HCT116 (cell line): ENCODE measurements at regions not wholly inside any gene's neighbourhood (a gene's known extent, or its start where the extent isn't known, plus 50 kb on each side); places are given as distances from the start of the nearest gene placed in this dataset.

ENCODE experiments used
- ATAC-seq: fragments of 200-7000 bp; cut with Tn5 transposase; 2 replicates; pipeline ENCODE4 v1.9.1; 2020; ENCODE audit warnings: mild to moderate bottlenecking, moderate library complexity
- BruUV-seq: library from RNA; stranded (reverse); fragments of 400-500 nt; replicated peaks from 2 replicates; lab custom pipeline; 2021; lab: Mats Ljungman, UMichigan
- CTCF ChIA-PET: fragments of 300-600 bp; sonication (Branson Sonifier 250); formaldehyde crosslinking; loops from one replicate; lab custom pipeline; 2021; ENCODE audit warnings: antibody characterized with exemption; lab: Charles Lee
- POLR2A ChIA-PET: fragments of 300-600, 350-600 bp; sonication (Branson Sonifier 250); formaldehyde crosslinking; loops from one replicate; lab custom pipeline; 2021; ENCODE audit warnings: antibody characterized with exemption; lab: Charles Lee
- RAD21 ChIA-PET, 2 experiments: fragments of 300-600 bp; sonication (Branson Sonifier 250); formaldehyde crosslinking; loops; one replicate each; lab custom pipeline; 2023; ENCODE audit warnings: low total read pairs in 2 of 2; ENCODE audit not compliant: uncharacterized antibody in 2 of 2, unreplicated experiment in 2 of 2, low non-redundant PET in 1 of 2; lab: Charles Lee
- DNase-seq: peaks from one replicate; pipeline ENCODE4 v3.0.0-alpha.2; 2010; ENCODE audit warnings: low read depth, low spot score
- H2AFZ ChIP-seq: fragments of 200-600 bp; shearing (Covaris generic), sonication (generic); 2 replicates; pipeline ENCODE4 v1.6.1; 2017; ENCODE audit warnings: low read depth, mixed run types, mixed read lengths, antibody characterized with exemption, low read length; ENCODE audit not compliant: poor library complexity, severe bottlenecking
- H3K27ac ChIP-seq: 2 replicates; pipeline ENCODE4 v1.5.1; 2012; ENCODE audit warnings: low read depth, low read length
- H3K27me3 ChIP-seq: fragments of 200-600 bp; sonication (generic); 2 replicates; pipeline ENCODE4 v1.6.1; 2016; ENCODE audit warnings: mixed run types, low read length, mixed read lengths; ENCODE audit not compliant: insufficient read depth
- H3K36me3 ChIP-seq, 2 experiments: fragments of 200-500 bp in 1 of 2; fragments of 200-600 bp in 1 of 2; sonication (Bioruptor generic) in 1 of 2; sonication (generic) in 1 of 2; 2 replicates each; pipeline versions ENCODE4 v1.5.1 to v1.6.1; 2014 to 2016; ENCODE audit warnings: low read length in 2 of 2, inconsistent platforms in 1 of 2, mixed read lengths in 1 of 2, mixed run types in 1 of 2; ENCODE audit not compliant: insufficient read depth in 2 of 2, control insufficient read depth in 1 of 2
- H3K4me1 ChIP-seq, 2 experiments: fragments of 200-600 bp in 1 of 2; sonication (generic) in 1 of 2; 2 replicates each; pipeline versions ENCODE4 v1.5.1 to v1.6.1; 2012 to 2017; ENCODE audit warnings: low read length in 2 of 2, inconsistent platforms in 1 of 2, mild to moderate bottlenecking in 1 of 2, mixed read lengths in 1 of 2, mixed run types in 1 of 2, moderate library complexity in 1 of 2; ENCODE audit not compliant: insufficient read depth in 2 of 2, control insufficient read depth in 1 of 2
- H3K4me2 ChIP-seq: fragments of 200-600 bp; sonication (generic); 2 replicates; pipeline ENCODE4 v1.6.1; 2017; ENCODE audit warnings: mixed run types, low read length, mixed read lengths
- H3K4me3 ChIP-seq, 2 experiments: fragments of 200-600 bp in 1 of 2; sonication (generic) in 1 of 2; replicated peaks in 1 of 2; 2 replicates each; pipeline ENCODE4 v1.5.1; 2011 to 2016; ENCODE audit warnings: low read length in 2 of 2, control low read depth in 1 of 2, low read depth in 1 of 2, mild to moderate bottlenecking in 1 of 2, mixed read lengths in 1 of 2, mixed run types in 1 of 2
- H3K79me2 ChIP-seq: fragments of 200-600 bp; sonication (generic); 2 replicates; pipeline ENCODE4 v1.6.1; 2017; ENCODE audit warnings: mild to moderate bottlenecking, mixed run types, low read length, moderate library complexity, mixed read lengths; ENCODE audit not compliant: insufficient read depth
- H3K9ac ChIP-seq: fragments of 200-600 bp; sonication (generic); 2 replicates; pipeline ENCODE4 v1.6.1; 2016; ENCODE audit warnings: low read length, mixed read lengths
- H3K9me2 ChIP-seq: fragments of 200-600 bp; sonication (generic), shearing (Covaris generic); 2 replicates; pipeline ENCODE4 v1.6.1; 2017; ENCODE audit warnings: mixed run types, mild to moderate bottlenecking, moderate library complexity; ENCODE audit not compliant: insufficient read depth
- H3K9me3 ChIP-seq, 2 experiments: fragments of 200-500 bp in 1 of 2; fragments of 200-600 bp in 1 of 2; sonication (Bioruptor generic) in 1 of 2; sonication (generic) in 1 of 2; 2 replicates each; pipeline ENCODE4 v1.6.1; 2014 to 2017; ENCODE audit warnings: low read length in 2 of 2, mixed read lengths in 2 of 2, inconsistent platforms in 1 of 2, low read depth in 1 of 2, mild to moderate bottlenecking in 1 of 2, mixed run types in 1 of 2, moderate library complexity in 1 of 2; ENCODE audit not compliant: control insufficient read depth in 1 of 2, insufficient read depth in 1 of 2
- H4K20me1 ChIP-seq: fragments of 200-600 bp; sonication (generic), shearing (Covaris generic); 2 replicates; pipeline ENCODE4 v1.6.1; 2017; ENCODE audit warnings: mixed run types, mild to moderate bottlenecking, moderate library complexity; ENCODE audit not compliant: insufficient read depth
- CTCF ChIP-seq, 3 experiments: fragments of 200-600 bp in 1 of 3; sonication (generic) in 1 of 3; IDR thresholded peaks in 2 of 3; conservative IDR thresholded peaks in 1 of 3; 2 replicates each; pipeline ENCODE4 v1.5.1; 2012 to 2017; ENCODE audit warnings: low read depth in 2 of 3, low read length in 2 of 3, antibody characterized with exemption in 1 of 3, borderline replicate concordance in 1 of 3, control low read depth in 1 of 3, mild to moderate bottlenecking in 1 of 3, mixed read lengths in 1 of 3, mixed run types in 1 of 3, moderate library complexity in 1 of 3; ENCODE audit not compliant: insufficient read depth in 1 of 3
- EGR1 ChIP-seq: IDR thresholded peaks from 2 replicates; pipeline ENCODE4 v1.6.1; 2012; ENCODE audit warnings: low read depth
- ELF1 ChIP-seq: IDR thresholded peaks from 2 replicates; pipeline ENCODE4 v1.6.1; 2012; ENCODE audit warnings: low read depth, borderline replicate concordance
- EZH2 ChIP-seq: fragments of 200-600 bp; sonication (generic); IDR thresholded peaks from 2 replicates; pipeline ENCODE4 v1.6.1; 2017; ENCODE audit warnings: antibody characterized with exemption, mixed run types
- POLR2A ChIP-seq: IDR thresholded peaks from 2 replicates; pipeline ENCODE4 v1.7.0; 2011; ENCODE audit warnings: borderline replicate concordance; ENCODE audit not compliant: insufficient read depth, insufficient read length; ENCODE audit errors: extremely low read depth
- REST ChIP-seq: IDR thresholded peaks from 2 replicates; pipeline ENCODE4 v1.6.1; 2012; ENCODE audit warnings: low read depth
- SP1 ChIP-seq: IDR thresholded peaks from 2 replicates; pipeline ENCODE4 v1.6.1; 2012; ENCODE audit warnings: low read depth
- TCF7L2 ChIP-seq: IDR thresholded peaks from 2 replicates; pipeline ENCODE4 v1.7.0; 2011; ENCODE audit warnings: borderline replicate concordance, inconsistent platforms; ENCODE audit not compliant: insufficient read depth, insufficient read length; ENCODE audit errors: extremely low read depth
- YY1 ChIP-seq: IDR thresholded peaks from 2 replicates; pipeline ENCODE4 v1.6.1; 2011; ENCODE audit warnings: low read length, low read depth, moderate library complexity, mild to moderate bottlenecking; ENCODE audit not compliant: insufficient replicate concordance; ENCODE audit errors: extremely low read depth
- intact Hi-C: fragments of 100-400 bp; cut with micrococcal nuclease; formaldehyde crosslinking; loops from 2 replicates; pipeline ENCODE4 v1.10.0; 2022

- TF ChIP-seq ELF1: no peak
Observed at GRCh38 chr3:166322391-166322790, 485.2 kb upstream of the BCHE start (continued).

- no peak overlapping the region for H3K9ac ChIP-seq
- H2AFZ ChIP-seq: no peak overlapping the region
- no peaks in the 10 kb centered on the region for H3K4me1 ChIP-seq
- no peak overlapping the region for H3K4me2 ChIP-seq
- H4K20me1 ChIP-seq: no peaks in the 10 kb centered on the region
- H3K4me3 ChIP-seq: no peak overlapping the region
- no peaks in the 10 kb centered on the region for H3K79me2 ChIP-seq
- H3K27ac ChIP-seq: no peak overlapping the region
- intact Hi-C loops: no loop called here
- no TSS peak for BruUV-seq
- ChIA-PET POLR2A (no interaction called here), CTCF (no interaction called here), RAD21 (no interaction called here)
- H3K36me3 ChIP-seq: no peaks in the 10 kb centered on the region
- H3K27me3 ChIP-seq: no peaks in the 10 kb centered on the region
- no peaks in the 10 kb centered on the region for H3K9me2 ChIP-seq
- no peaks in the 10 kb centered on the region for H3K9me3 ChIP-seq
- no peak for ATAC-seq
- DNase-seq: no peak
- TF ChIP-seq EGR1 (no peak), EZH2 (no peak), YY1 (no peak)
Observed at GRCh38 chr3:166307756-166308350, 470.6 kb upstream of the BCHE start.

GRCh38 chr3:166304584-166304983 is 467.4 kb upstream of the BCHE start:
- intact Hi-C loops: no loop called here
- no peak for DNase-seq
- peak; percentile 42; the same call in 1 of the 2 replicates for ATAC-seq
- no peaks in the 10 kb centered on the region for H3K9me2 ChIP-seq
- H3K4me2 ChIP-seq: no peak overlapping the region
- H3K4me3 ChIP-seq: no peak overlapping the region
- RAD21 ChIA-PET: no interaction called here
- POLR2A ChIA-PET: no interaction called here
- H2AFZ ChIP-seq: no peak overlapping the region
- no peak overlapping the region for H3K27ac ChIP-seq
- TF ChIP-seq SP1 (no peak), REST (no peak), POLR2A (no peak), CTCF (IDR thresholded peaks at IDR 0.05 in 2 of 3, conservative IDR thresholded peaks at IDR 0.05 in 1 of 3; ENCODE audit: borderline replicate concordance in 1 of 3, insufficient read depth in 1 of 3, low read depth in 2 of 3, low read length in 2 of 3) (no peak; a peak in 1 of 6 replicates), TCF7L2 (no peak)
- CTCF ChIA-PET: no interaction called here
- BruUV-seq: no TSS peak
- H3K79me2 ChIP-seq: no peaks in the 10 kb centered on the region
- H3K36me3 ChIP-seq: no peaks in the 10 kb centered on the region
- no peaks in the 10 kb centered on the region for H4K20me1 ChIP-seq
- no peaks in the 10 kb centered on the region for H3K27me3 ChIP-seq
- H3K9ac ChIP-seq: no peak overlapping the region
- H3K9me3 ChIP-seq: no peaks in the 10 kb centered on the region
- H3K4me1 ChIP-seq: no peaks in the 10 kb centered on the region
